Upper lobe of left lung (tissue), 6 donors: ENCODE measurements at regions not wholly inside any gene's neighbourhood (a gene's known extent, or its start where the extent isn't known, plus 50 kb on each side); places are given as distances from the start of the nearest gene placed in this dataset.

Experiments used
- ATAC-seq, 2 donors: fragments of 200-7000 bp; cut with Tn5 transposase; one replicate each; pipeline ENCODE4 v1.9.1; 2022; ENCODE audit warnings: mild to moderate bottlenecking in 2 of 2, moderate library complexity in 2 of 2; ENCODE audit not compliant: low FRiP score in 2 of 2
- DNase-seq, 2 donors: peaks; one replicate each; pipeline ENCODE4 v3.0.0-alpha.2; 2019 to 2020
- H3K27ac ChIP-seq, 4 donors: fragments of 200-600 bp; sonication (generic); one replicate each; pipeline ENCODE4 v1.5.1; 2016 to 2019
- H3K27me3 ChIP-seq, 4 donors: fragments of 200-600 bp; sonication (generic); one replicate each; pipeline ENCODE4 v1.5.1; 2017 to 2019
- H3K36me3 ChIP-seq, 4 donors: fragments of 200-600 bp; sonication (generic); one replicate each; pipeline ENCODE4 v1.5.1; 2016 to 2019
- H3K4me1 ChIP-seq, 4 donors: fragments of 200-600 bp; sonication (generic); one replicate each; pipeline ENCODE4 v1.5.1; 2018 to 2019
- H3K4me3 ChIP-seq, 4 donors: fragments of 200-600 bp; sonication (generic); one replicate each; pipeline ENCODE4 v1.5.1; 2017 to 2019; ENCODE audit warnings: mild to moderate bottlenecking in 2 of 4, moderate library complexity in 1 of 4
- H3K9me3 ChIP-seq, 4 donors: fragments of 200-600 bp; sonication (generic); one replicate each; pipeline ENCODE4 v1.5.1; 2018 to 2019
- EP300 ChIP-seq, 4 donors: sonication (generic); formaldehyde crosslinking; IDR thresholded peaks; one replicate each; pipeline ENCODE4 v1.5.1; 2017; ENCODE audit warnings: antibody characterized with exemption in 4 of 4, control low read depth in 2 of 4
- POLR2A ChIP-seq, 4 donors: fragments of 450-650 bp; IDR thresholded peaks; one replicate each; pipeline ENCODE4 v1.5.1; 2016 to 2017; ENCODE audit warnings: antibody characterized with exemption in 4 of 4, mild to moderate bottlenecking in 2 of 4
- POLR2AphosphoS5 ChIP-seq, 2 donors: sonication (generic); formaldehyde crosslinking; IDR thresholded peaks; one replicate each; pipeline ENCODE4 v1.5.1; 2017; ENCODE audit warnings: antibody characterized with exemption in 2 of 2
- WGBS, 2 donors: methylation state at CpG; one replicate each; pipeline ENCODE4 v1.1.5; 2017 to 2018; 5-methylcytosine and 5-hydroxymethylcytosine counted together
- TF ChIP-seq, protein P1 (sequence below), 6 experiments: fragments of 450-650 bp in 4 of 6; fragments of 200-600 bp in 2 of 6; sonication (generic) in 2 of 6; IDR thresholded peaks; one replicate each; pipeline ENCODE4 v1.5.1; 2016 to 2019; ENCODE audit warnings: antibody characterized with exemption in 6 of 6
- donor health status: DM: no; HTN: no; CAD: no; lungs with moderate emphysema.
- donor health status: DM: no; HTN: yes; CAD: no; lungs with severe emphysema.

DNA sequence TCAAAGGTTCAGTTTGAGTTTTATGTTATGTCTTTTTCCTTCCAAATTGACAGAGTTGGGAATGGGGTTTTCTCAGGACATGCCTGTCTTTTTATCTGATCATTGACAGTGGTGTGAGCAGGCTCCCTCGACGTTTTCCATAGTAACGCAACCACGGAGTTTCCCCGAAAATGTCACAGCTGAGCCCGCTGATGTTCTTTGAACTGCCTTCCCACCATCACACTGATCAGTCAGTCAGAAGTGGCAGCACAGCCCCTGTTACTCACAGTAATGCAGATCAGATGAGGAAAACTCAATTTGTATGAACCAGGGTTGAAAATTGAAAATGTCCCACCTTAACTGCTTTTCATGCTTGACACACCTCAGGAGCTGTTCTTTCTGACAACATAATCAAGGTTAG is 210.4 kb downstream of the NECTIN3 start:
- DNase-seq (no peak), ATAC-seq (no peak)
- Histone ChIP-seq H3K36me3 (no peaks in the 10 kb centered on the region), H3K4me3 (no peak overlapping the region), H3K27ac (no peak overlapping the region), H3K9me3 (no peaks in the 10 kb centered on the region), H3K27me3 (no peaks in the 10 kb centered on the region), H3K4me1 (no peaks in the 10 kb centered on the region)
- TF ChIP-seq, protein P1, sequence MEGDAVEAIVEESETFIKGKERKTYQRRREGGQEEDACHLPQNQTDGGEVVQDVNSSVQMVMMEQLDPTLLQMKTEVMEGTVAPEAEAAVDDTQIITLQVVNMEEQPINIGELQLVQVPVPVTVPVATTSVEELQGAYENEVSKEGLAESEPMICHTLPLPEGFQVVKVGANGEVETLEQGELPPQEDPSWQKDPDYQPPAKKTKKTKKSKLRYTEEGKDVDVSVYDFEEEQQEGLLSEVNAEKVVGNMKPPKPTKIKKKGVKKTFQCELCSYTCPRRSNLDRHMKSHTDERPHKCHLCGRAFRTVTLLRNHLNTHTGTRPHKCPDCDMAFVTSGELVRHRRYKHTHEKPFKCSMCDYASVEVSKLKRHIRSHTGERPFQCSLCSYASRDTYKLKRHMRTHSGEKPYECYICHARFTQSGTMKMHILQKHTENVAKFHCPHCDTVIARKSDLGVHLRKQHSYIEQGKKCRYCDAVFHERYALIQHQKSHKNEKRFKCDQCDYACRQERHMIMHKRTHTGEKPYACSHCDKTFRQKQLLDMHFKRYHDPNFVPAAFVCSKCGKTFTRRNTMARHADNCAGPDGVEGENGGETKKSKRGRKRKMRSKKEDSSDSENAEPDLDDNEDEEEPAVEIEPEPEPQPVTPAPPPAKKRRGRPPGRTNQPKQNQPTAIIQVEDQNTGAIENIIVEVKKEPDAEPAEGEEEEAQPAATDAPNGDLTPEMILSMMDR (IDR thresholded peaks at IDR 0.05) = no peak
- TF ChIP-seq POLR2AphosphoS5 (IDR thresholded peaks at IDR 0.05) (no peak), EP300 (IDR thresholded peaks at IDR 0.05) (no peak), POLR2A (IDR thresholded peaks at IDR 0.05) (no peak)
- WGBS, 2 donors = 81 to 83% methylated on average over 6 of the region's 6 CpGs

DNA sequence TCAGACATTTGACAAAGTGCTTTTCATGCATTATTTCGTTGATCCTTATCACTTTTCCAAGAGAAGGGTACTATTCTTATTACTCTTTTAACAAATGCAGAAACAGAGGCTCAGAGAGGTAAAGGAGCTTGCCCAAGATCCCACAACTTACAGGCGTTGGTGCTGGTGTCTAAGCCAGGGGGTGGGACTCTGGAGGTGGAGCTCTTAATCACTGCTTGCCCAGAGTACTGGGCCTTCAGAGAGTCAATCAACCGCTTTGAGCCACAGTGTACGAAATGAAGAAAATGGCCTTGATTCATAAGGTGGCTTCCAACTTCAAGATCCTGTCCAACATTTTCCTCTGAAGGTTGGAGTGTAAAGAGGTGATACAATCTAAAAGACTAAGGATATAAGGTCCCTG is 211.5 kb downstream of the NECTIN3 start:
- H3K36me3 ChIP-seq = no peaks in the 10 kb centered on the region
- no peak overlapping the region for H3K4me3 ChIP-seq
- WGBS, 2 donors = 61 to 66% methylated on average over 4 of the region's 4 CpGs
- DNase-seq (no peak), ATAC-seq (no peak)
- no peaks in the 10 kb centered on the region for H3K27me3 ChIP-seq
- H3K4me1 ChIP-seq = no peaks in the 10 kb centered on the region
- no peaks in the 10 kb centered on the region for H3K9me3 ChIP-seq
- no peak overlapping the region for H3K27ac ChIP-seq
- TF ChIP-seq EP300 (IDR thresholded peaks at IDR 0.05) (no peak), POLR2A (IDR thresholded peaks at IDR 0.05) (no peak), POLR2AphosphoS5 (IDR thresholded peaks at IDR 0.05) (no peak)
- TF ChIP-seq, protein P1 (IDR thresholded peaks at IDR 0.05) = no peak

DNA sequence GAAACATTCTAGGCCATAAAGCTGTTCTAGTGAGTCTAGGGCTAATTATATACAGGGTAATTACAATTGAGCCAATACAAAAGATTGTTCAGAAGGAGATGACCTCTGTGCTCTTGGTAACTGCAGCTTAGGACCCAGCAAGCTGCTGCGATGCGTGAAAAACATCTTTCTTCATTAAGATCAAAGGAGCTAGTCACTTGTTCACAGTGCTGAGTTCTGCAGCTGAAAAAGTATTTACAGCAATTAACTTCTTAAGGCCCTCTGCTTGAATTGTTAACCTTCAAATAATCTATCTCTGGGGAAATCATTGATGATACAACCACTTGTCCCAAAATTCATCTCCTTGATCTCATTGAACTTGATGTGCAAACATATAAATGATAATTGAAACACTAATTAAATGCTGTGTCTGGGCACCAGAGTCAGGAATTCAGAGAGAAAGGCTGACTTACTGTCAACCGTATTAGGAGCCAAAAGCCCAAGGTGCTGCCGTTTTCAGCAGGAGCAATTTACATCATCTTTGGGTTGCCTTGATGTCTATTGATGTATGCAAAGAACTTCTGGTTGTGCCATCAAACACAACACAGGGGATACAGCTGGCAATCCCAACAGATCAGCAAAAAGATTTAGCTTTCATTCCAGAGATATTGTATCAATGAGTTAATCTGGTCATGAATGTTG is 213.0 kb downstream of the NECTIN3 start:
- H3K27me3 ChIP-seq = no peaks in the 10 kb centered on the region
- H3K9me3 ChIP-seq = no peaks in the 10 kb centered on the region
- no peak overlapping the region for H3K4me3 ChIP-seq
- H3K27ac ChIP-seq = no peak overlapping the region
- H3K36me3 ChIP-seq = no peaks in the 10 kb centered on the region
- 83 to 92% methylated on average over 4 of the region's 4 CpGs for WGBS, 2 donors
- DNase-seq = no peak
- no peak for ATAC-seq
- H3K4me1 ChIP-seq = no peaks in the 10 kb centered on the region
- no peak for TF ChIP-seq EP300 (IDR thresholded peaks at IDR 0.05)
- no peak for TF ChIP-seq POLR2A (IDR thresholded peaks at IDR 0.05)
- no peak for TF ChIP-seq POLR2AphosphoS5 (IDR thresholded peaks at IDR 0.05)
- TF ChIP-seq, protein P1 (IDR thresholded peaks at IDR 0.05) = no peak

DNA sequence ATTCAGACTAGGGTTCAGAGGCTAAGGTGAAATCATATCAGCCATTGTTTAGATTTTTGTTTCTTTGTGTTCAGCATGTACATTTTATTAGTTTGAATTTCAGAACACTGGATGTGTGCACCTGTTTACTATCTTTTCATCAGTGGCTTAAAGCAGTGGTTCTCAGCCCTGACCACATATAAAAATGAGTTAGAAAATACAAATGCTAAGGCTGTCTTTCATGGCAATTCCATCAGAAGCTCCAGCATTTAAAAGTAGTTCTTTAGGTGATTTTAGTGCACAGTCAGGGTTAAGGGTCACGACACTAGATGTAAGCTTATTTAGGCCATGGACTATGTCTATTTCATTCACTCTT is 213.5 kb downstream of the NECTIN3 start:
- 85 to 94% methylated on average over 1 of the region's 1 CpG for WGBS, 2 donors
- TF ChIP-seq, protein P1 (IDR thresholded peaks at IDR 0.05) = no peak
- TF ChIP-seq POLR2AphosphoS5 (IDR thresholded peaks at IDR 0.05) (no peak), POLR2A (IDR thresholded peaks at IDR 0.05) (no peak), EP300 (IDR thresholded peaks at IDR 0.05) (no peak)

DNA sequence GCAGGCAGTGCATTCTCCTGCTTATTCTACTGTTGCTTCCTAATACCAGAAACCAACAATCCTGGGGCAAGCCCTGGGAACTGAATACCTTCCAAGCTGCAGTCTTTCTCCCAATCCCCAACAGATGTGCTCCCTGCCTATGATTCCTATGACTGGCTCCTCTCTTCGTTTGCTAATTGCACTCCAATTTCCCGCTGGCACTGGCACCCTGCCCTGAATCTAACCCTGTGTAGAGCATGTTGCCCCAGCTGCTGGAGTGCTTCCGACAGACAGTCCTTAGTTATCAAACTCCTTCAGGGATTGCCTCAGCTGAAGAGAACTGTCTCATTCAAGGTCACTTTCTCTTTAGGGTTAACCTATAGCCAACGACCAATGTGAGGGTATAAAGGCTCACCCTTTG is 214.1 kb downstream of the NECTIN3 start:
- no peaks in the 10 kb centered on the region for H3K4me1 ChIP-seq
- H3K27ac ChIP-seq = no peak overlapping the region
- no peak for DNase-seq
- H3K36me3 ChIP-seq = no peaks in the 10 kb centered on the region
- ATAC-seq = no peak
- H3K27me3 ChIP-seq = no peaks in the 10 kb centered on the region
- no peak overlapping the region for H3K4me3 ChIP-seq
- WGBS, 2 donors = 55 to 61% methylated on average over 4 of the region's 4 CpGs
- no peak for TF ChIP-seq POLR2AphosphoS5 (IDR thresholded peaks at IDR 0.05)
- TF ChIP-seq, protein P1 (IDR thresholded peaks at IDR 0.05) = no peak
- no peak for TF ChIP-seq POLR2A (IDR thresholded peaks at IDR 0.05)
- no peak for TF ChIP-seq EP300 (IDR thresholded peaks at IDR 0.05)
- H3K9me3 ChIP-seq = no peaks in the 10 kb centered on the region

More for the DNA sequence above, 213.5 kb downstream of the NECTIN3 start:
- Histone ChIP-seq H3K27me3 (no peaks in the 10 kb centered on the region), H3K9me3 (no peaks in the 10 kb centered on the region), H3K4me3 (no peak overlapping the region), H3K36me3 (no peaks in the 10 kb centered on the region), H3K27ac (no peak overlapping the region), H3K4me1 (no peaks in the 10 kb centered on the region)
- ATAC-seq (no peak), DNase-seq (no peak)
